Neural progenitor cell (in vitro differentiated cells): ENCODE measurements at regions not wholly inside any gene's neighbourhood (a gene's known extent, or its start where the extent isn't known, plus 50 kb on each side); places are given as distances from the start of the nearest gene placed in this dataset.

ENCODE experiments used
- DNase-seq: peaks from one replicate; pipeline ENCODE4 v3.0.0-alpha.2; 2016; ENCODE audit warnings: low spot score
- H2AFZ ChIP-seq: fragments of 200-600 bp; sonication (generic); replicated peaks from 2 replicates; pipeline ENCODE4 v1.6.1; 2016; ENCODE audit warnings: antibody characterized with exemption
- H3F3A ChIP-seq: fragments of 200-600 bp; sonication (generic); 2 replicates; pipeline ENCODE4 v1.6.1; 2016; ENCODE audit warnings: antibody characterized with exemption, low read depth
- H3K27ac ChIP-seq: fragments of 200-600 bp; sonication (generic); 2 replicates; pipeline ENCODE4 v1.5.1; 2016; ENCODE audit warnings: mild to moderate bottlenecking
- H3K27me3 ChIP-seq: fragments of 200-600 bp; sonication (generic); 2 replicates; pipeline ENCODE4 v1.6.1; 2016; ENCODE audit warnings: mild to moderate bottlenecking, moderate library complexity
- H3K36me3 ChIP-seq: fragments of 200-600 bp; sonication (generic); 2 replicates; pipeline ENCODE4 v1.5.1; 2016
- H3K4me1 ChIP-seq: fragments of 200-600 bp; sonication (generic); 2 replicates; pipeline ENCODE4 v1.6.1; 2016; ENCODE audit warnings: mixed run types
- H3K4me2 ChIP-seq: fragments of 200-600 bp; sonication (generic); 2 replicates; pipeline ENCODE4 v1.6.1; 2016
- H3K4me3 ChIP-seq: fragments of 200-600 bp; sonication (generic); 2 replicates; pipeline ENCODE4 v1.5.1; 2016
- H3K79me2 ChIP-seq: fragments of 200-600 bp; sonication (generic); 2 replicates; pipeline ENCODE4 v1.6.1; 2016; ENCODE audit warnings: low read depth
- H3K9ac ChIP-seq: fragments of 200-600 bp; sonication (generic); 2 replicates; pipeline ENCODE4 v1.6.1; 2016
- H3K9me3 ChIP-seq: fragments of 200-600 bp; sonication (generic); 2 replicates; pipeline ENCODE4 v1.5.1; 2016; ENCODE audit warnings: low read depth
- H4K20me1 ChIP-seq: fragments of 200-600 bp; sonication (generic); 2 replicates; pipeline ENCODE4 v1.6.1; 2016; ENCODE audit warnings: low read depth
- H3K27ac Mint-ChIP-seq: 3 replicates; pipeline ENCODE4 v1.8.0; 2021; ENCODE audit warnings: mixed read lengths
- H3K27me3 Mint-ChIP-seq: 2 replicates; pipeline ENCODE4 v1.8.0; 2022; ENCODE audit warnings: low read depth, mild to moderate bottlenecking, inconsistent platforms, moderate library complexity, mixed read lengths; ENCODE audit not compliant: insufficient read depth
- H3K36me3 Mint-ChIP-seq: 3 replicates; pipeline ENCODE4 v1.8.0; 2021; ENCODE audit warnings: mixed read lengths
- H3K4me1 Mint-ChIP-seq: 3 replicates; pipeline ENCODE4 v1.8.0; 2021; ENCODE audit warnings: mixed read lengths
- H3K4me3 Mint-ChIP-seq: 3 replicates; pipeline ENCODE4 v1.8.0; 2021; ENCODE audit warnings: mild to moderate bottlenecking, moderate library complexity, mixed read lengths
- H3K9me3 Mint-ChIP-seq: 3 replicates; pipeline ENCODE4 v1.8.0; 2020; ENCODE audit warnings: mixed read lengths
- CTCF ChIP-seq: fragments of 200-600 bp; sonication (generic); IDR thresholded peaks from 2 replicates; pipeline ENCODE4 v1.5.1; 2017; ENCODE audit warnings: antibody characterized with exemption, mild to moderate bottlenecking
- EZH2 ChIP-seq: fragments of 200-600 bp; sonication (generic); IDR thresholded peaks from 2 replicates; pipeline ENCODE4 v1.6.1; 2017; ENCODE audit warnings: antibody characterized with exemption, mild to moderate bottlenecking, moderate library complexity
- EZH2phosphoT487 ChIP-seq: fragments of 200-600 bp; sonication (generic); IDR thresholded peaks from 2 replicates; pipeline ENCODE4 v1.6.1; 2017; ENCODE audit warnings: antibody characterized with exemption

GRCh38 chr6:92714346-92714745 is 705.0 kb downstream of the EPHA7 start:
- no peaks in the 10 kb centered on the region for H3K27me3 ChIP-seq
- H4K20me1 ChIP-seq: no peaks in the 10 kb centered on the region
- H3K9me3 Mint-ChIP-seq: no peaks in the 10 kb centered on the region
- no peaks in the 10 kb centered on the region for H3K9me3 ChIP-seq
- DNase-seq: no peak
- H3K4me3 Mint-ChIP-seq: no peak overlapping the region
- H3K27ac Mint-ChIP-seq: no peak overlapping the region
- H3K4me1 Mint-ChIP-seq: no peaks in the 10 kb centered on the region
- no peaks in the 10 kb centered on the region for H3F3A ChIP-seq
- H3K27me3 Mint-ChIP-seq: no peaks in the 10 kb centered on the region
- no peak overlapping the region for H3K27ac ChIP-seq
- TF ChIP-seq EZH2phosphoT487: no peak
- TF ChIP-seq EZH2: no peak
- TF ChIP-seq CTCF: no peak
- no peak overlapping the region for H3K9ac ChIP-seq
- H3K79me2 ChIP-seq: no peaks in the 10 kb centered on the region
- no peak overlapping the region for H3K4me3 ChIP-seq
- H3K4me1 ChIP-seq: no peaks in the 10 kb centered on the region
- no peak overlapping the region for H3K4me2 ChIP-seq
- no peaks in the 10 kb centered on the region for H3K36me3 Mint-ChIP-seq
- H3K36me3 ChIP-seq: no peaks in the 10 kb centered on the region
- no peak overlapping the region for H2AFZ ChIP-seq

DNA sequence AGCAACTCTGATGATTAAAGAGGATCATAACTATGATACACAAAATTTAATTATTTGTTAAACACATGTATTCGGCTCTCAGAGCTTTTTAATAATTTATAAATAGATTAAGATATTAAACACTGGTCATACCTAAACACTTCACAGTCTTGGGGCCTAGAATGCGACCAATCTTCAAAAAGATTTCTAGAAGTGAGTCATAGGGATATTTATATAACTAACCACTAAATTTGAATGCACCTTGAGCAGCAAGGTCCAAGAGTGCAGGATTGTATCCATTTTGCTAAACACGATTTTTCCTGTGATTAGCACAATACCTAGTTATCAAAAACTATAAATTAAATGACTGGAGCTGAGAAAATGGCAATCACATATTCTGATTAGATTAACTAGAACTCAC is 709.3 kb downstream of the EPHA7 start:
- no peaks in the 10 kb centered on the region for H3K9me3 Mint-ChIP-seq

DNA sequence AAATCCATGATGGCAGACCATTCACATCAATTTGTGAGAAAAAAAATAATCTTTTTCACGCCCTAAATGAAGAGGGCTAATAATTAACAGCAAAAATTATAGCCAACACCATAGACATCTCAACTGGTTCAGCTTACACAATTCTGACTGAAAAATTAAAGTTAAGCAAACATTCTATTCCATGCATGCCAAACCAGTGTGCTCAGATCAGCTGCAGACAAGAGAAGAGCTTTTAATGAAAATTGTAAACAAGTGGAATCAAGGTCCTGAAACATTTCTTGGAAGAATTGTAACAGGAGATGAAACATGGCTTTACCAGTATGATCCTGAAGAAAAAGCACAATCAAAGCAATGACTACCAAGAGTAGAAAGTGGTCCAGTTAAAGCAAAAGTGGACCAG is 710.4 kb downstream of the EPHA7 start:
- Histone ChIP-seq H3K4me1 (no peaks in the 10 kb centered on the region), H3K27ac (no peak overlapping the region), H4K20me1 (no peaks in the 10 kb centered on the region), H3K27me3 (no peaks in the 10 kb centered on the region), H3K4me3 (no peak overlapping the region), H3K9me3 (no peaks in the 10 kb centered on the region), H3K79me2 (no peaks in the 10 kb centered on the region), H3K4me2 (no peak overlapping the region), H3K36me3 (no peaks in the 10 kb centered on the region), H2AFZ (no peak overlapping the region), H3K9ac (no peak overlapping the region), H3F3A (no peaks in the 10 kb centered on the region)
- Mint-ChIP-seq H3K4me3 (no peak overlapping the region), H3K27ac (no peak overlapping the region), H3K36me3 (no peaks in the 10 kb centered on the region), H3K9me3 (no peaks in the 10 kb centered on the region), H3K4me1 (no peaks in the 10 kb centered on the region), H3K27me3 (no peaks in the 10 kb centered on the region)
- DNase-seq: no peak
- no peak for TF ChIP-seq EZH2phosphoT487
- no peak for TF ChIP-seq EZH2
- TF ChIP-seq CTCF: no peak

More for the DNA sequence above, 709.3 kb downstream of the EPHA7 start:
- Histone ChIP-seq H3K9ac (no peak overlapping the region), H4K20me1 (no peaks in the 10 kb centered on the region), H3F3A (no peaks in the 10 kb centered on the region), H3K4me2 (no peak overlapping the region), H3K27me3 (no peaks in the 10 kb centered on the region), H3K27ac (no peak overlapping the region), H3K4me3 (no peak overlapping the region), H3K79me2 (no peaks in the 10 kb centered on the region), H3K4me1 (no peaks in the 10 kb centered on the region), H3K9me3 (no peaks in the 10 kb centered on the region), H2AFZ (no peak overlapping the region), H3K36me3 (no peaks in the 10 kb centered on the region)
- Mint-ChIP-seq H3K4me3 (no peak overlapping the region), H3K4me1 (no peaks in the 10 kb centered on the region), H3K36me3 (no peaks in the 10 kb centered on the region), H3K27me3 (no peaks in the 10 kb centered on the region), H3K27ac (no peak overlapping the region)
- TF ChIP-seq CTCF: no peak
- TF ChIP-seq EZH2phosphoT487: no peak
- TF ChIP-seq EZH2: no peak
- no peak for DNase-seq

GRCh38 chr6:92708270-92708669 is 711.1 kb downstream of the EPHA7 start:
- Histone ChIP-seq H3K4me3 (no peak overlapping the region), H3K4me2 (no peak overlapping the region), H3K36me3 (no peaks in the 10 kb centered on the region), H3K79me2 (no peaks in the 10 kb centered on the region), H3K27me3 (no peaks in the 10 kb centered on the region), H3F3A (no peaks in the 10 kb centered on the region), H3K9me3 (no peaks in the 10 kb centered on the region), H4K20me1 (no peaks in the 10 kb centered on the region), H3K4me1 (no peaks in the 10 kb centered on the region), H3K27ac (no peak overlapping the region), H3K9ac (no peak overlapping the region), H2AFZ (no peak overlapping the region)
- TF ChIP-seq EZH2phosphoT487 (no peak), EZH2 (no peak), CTCF (no peak)
- Mint-ChIP-seq H3K27me3 (no peaks in the 10 kb centered on the region), H3K36me3 (no peaks in the 10 kb centered on the region), H3K9me3 (no peaks in the 10 kb centered on the region), H3K4me1 (no peaks in the 10 kb centered on the region), H3K4me3 (no peak overlapping the region), H3K27ac (no peak overlapping the region)
- DNase-seq: no peak
